ENCODE measurements at regions not wholly inside any gene's neighbourhood (a gene's known extent, or its start where the extent isn't known, plus 50 kb on each side); places are given as distances from the start of the nearest gene placed in this dataset.
A peak's percentile ranks its signal among the peaks of the same experiment; 100 is the strongest.

- TF ChIP-seq CTCF (conservative IDR thresholded peaks at IDR 0.05 in 1 of 2, IDR thresholded peaks at IDR 0.05 in 1 of 2; ENCODE audit: extremely low read depth in 1 of 2, insufficient read depth in 1 of 2, low read depth in 1 of 2, low read length in 2 of 2): peak in 1 of 2 donors; percentile 38
- no peak for TF ChIP-seq EZH2 (IDR thresholded peaks at IDR 0.05; ENCODE audit: borderline replicate concordance, low read length)
Observed at GRCh38 chr12:94898388-94898787, 105.1 kb downstream of the NDUFA12 start.
